Right lobe of liver (tissue), 6 donors: ENCODE measurements at regions not wholly inside any gene's neighbourhood (a gene's known extent, or its start where the extent isn't known, plus 50 kb on each side); places are given as distances from the start of the nearest gene placed in this dataset.

Source experiments
- ATAC-seq, 4 donors: fragments of 200-7000 bp; cut with Tn5 transposase; one replicate each; pipeline ENCODE4 v1.9.1; 2020; ENCODE audit warnings: mild to moderate bottlenecking in 4 of 4, moderate library complexity in 4 of 4
- DNase-seq, 3 donors: peaks; one replicate each; pipeline ENCODE4 v3.0.0-alpha.2; 2020
- H3K27ac ChIP-seq, 3 donors: fragments of 200-600 bp; one replicate each; pipeline ENCODE4 v1.8.0; 2022
- H3K27me3 ChIP-seq, 2 donors: fragments of 200-600 bp; one replicate each; pipeline ENCODE4 v1.8.0; 2022
- H3K36me3 ChIP-seq, 4 donors: fragments of 200-600 bp; sonication (generic) in 1 of 4; one replicate each; pipeline versions ENCODE4 v1.5.1 to v1.8.0; 2017 to 2022; ENCODE audit warnings: control low read depth in 1 of 4
- H3K4me1 ChIP-seq, 4 donors: fragments of 200-600 bp; sonication (generic) in 1 of 4; one replicate each; pipeline versions ENCODE4 v1.5.1 to v1.8.0; 2017 to 2022; ENCODE audit warnings: control low read depth in 1 of 4
- H3K4me3 ChIP-seq, 3 donors: fragments of 200-600 bp; one replicate each; pipeline ENCODE4 v1.8.0; 2022
- H3K9me3 ChIP-seq, 4 donors: fragments of 200-600 bp; sonication (generic) in 1 of 4; one replicate each; pipeline versions ENCODE4 v1.5.1 to v1.8.0; 2017 to 2022; ENCODE audit warnings: control low read depth in 1 of 4
- CTCF ChIP-seq, 4 donors: fragments of 200-600 bp in 3 of 4; fragments of 450-650 bp in 1 of 4; IDR thresholded peaks; one replicate each; pipeline versions ENCODE4 v1.5.1 to v1.8.0; 2016 to 2022; ENCODE audit warnings: antibody characterized with exemption in 4 of 4, mild to moderate bottlenecking in 2 of 4
- POLR2A ChIP-seq: fragments of 450-650 bp; IDR thresholded peaks from one replicate; pipeline ENCODE4 v1.6.1; 2017; ENCODE audit warnings: antibody characterized with exemption, mild to moderate bottlenecking
- WGBS: methylation state at CpG from one replicate; pipeline ENCODE4 v1.1.6; 2018; ENCODE audit warnings: low coverage, low lambda C conversion rate; ENCODE audit not compliant: insufficient coverage; ENCODE audit errors: missing lambda C conversion rate; 5-methylcytosine and 5-hydroxymethylcytosine counted together
- intact Hi-C, 2 donors: fragments of 100-400 bp; cut with DNase I; formaldehyde crosslinking; loops; one replicate each; pipeline versions ENCODE4 v1.11.2 to v1.14.1; 2022
- donor health status: DM: no; HTN: yes; CAD: no.
- donor health status: DM: no; HTN: no; CAD: no.
- donor health status: DM: no; HTN: no; CAD: no.
- donor health status: DM: no; HTN: yes; CAD: no.
- donor health status: DM: no; HTN: yes; CAD: no.

GRCh38 chr5:154624341-154624740 is 130.8 kb upstream of the LARP1 start:
- DNase-seq, result no peak
- no peak for ATAC-seq
- TF ChIP-seq CTCF (IDR thresholded peaks at IDR 0.05), result no peak
- TF ChIP-seq POLR2A, result no peak
- Histone ChIP-seq H3K9me3 (no peaks in the 10 kb centered on the region), H3K4me3 (no peak overlapping the region), H3K27me3 (no peaks in the 10 kb centered on the region), H3K27ac (no peak overlapping the region), H3K36me3 (no peaks in the 10 kb centered on the region), H3K4me1 (no peaks in the 10 kb centered on the region)
- intact Hi-C loops, result loop anchor here in 1 of 2 donors (10.0 kb wide), 1 partner anchor 150 kb away; the partner anchor contains the start of gene HAND1
- WGBS, result 86% methylated on average over 2 of the region's 3 CpGs

- DNase-seq (no peak), ATAC-seq (no peak)
- intact Hi-C loops, result loop anchor here in 1 of 2 donors (10.0 kb wide), 1 partner anchor 146 kb away; the partner anchor contains the start of gene HAND1
- H3K27me3 ChIP-seq, result no peaks in the 10 kb centered on the region
- 64% methylated on average over 1 of the region's 1 CpG for WGBS
- H3K4me1 ChIP-seq, result no peaks in the 10 kb centered on the region
- H3K4me3 ChIP-seq, result no peak overlapping the region
- no peaks in the 10 kb centered on the region for H3K36me3 ChIP-seq
- H3K9me3 ChIP-seq, result no peaks in the 10 kb centered on the region
- TF ChIP-seq CTCF (IDR thresholded peaks at IDR 0.05) (no peak), POLR2A (no peak)
- no peak overlapping the region for H3K27ac ChIP-seq
Measured at GRCh38 chr5:154620411-154620810, 134.8 kb upstream of the LARP1 start.

GRCh38 chr5:154618696-154619095 is 136.5 kb upstream of the LARP1 start:
- Histone ChIP-seq H3K27me3 (no peaks in the 10 kb centered on the region), H3K9me3 (no peaks in the 10 kb centered on the region), H3K36me3 (no peaks in the 10 kb centered on the region), H3K4me1 (no peaks in the 10 kb centered on the region), H3K27ac (no peak overlapping the region), H3K4me3 (no peak overlapping the region)
- DNase-seq (no peak), ATAC-seq (no peak)
- TF ChIP-seq CTCF (IDR thresholded peaks at IDR 0.05) (no peak), POLR2A (no peak)
- intact Hi-C loops, result no loop called here

- WGBS, result no CpG with 5 or more reads among the region's 2 CpGs
- Histone ChIP-seq H3K27me3 (peaks cover 0 to 10% of the 10 kb centered on the region in 2 donors), H3K27ac (no peak overlapping the region), H3K36me3 (no peaks in the 10 kb centered on the region), H3K9me3 (no peaks in the 10 kb centered on the region), H3K4me3 (no peak overlapping the region), H3K4me1 (peaks cover 0 to 12% (median 6%) of the 10 kb centered on the region in 4 donors)
- TF ChIP-seq POLR2A, result no peak
- no peak for TF ChIP-seq CTCF (IDR thresholded peaks at IDR 0.05)
- DNase-seq (no peak), ATAC-seq (no peak)
- intact Hi-C loops, result no loop called here
Measured at GRCh38 chr5:154614595-154614994, 136.6 kb upstream of the HAND1 start.

GRCh38 chr5:154614125-154614524 is 136.1 kb upstream of the HAND1 start:
- intact Hi-C loops, result no loop called here
- peaks cover 0 to 10% of the 10 kb centered on the region in 2 donors for H3K27me3 ChIP-seq
- DNase-seq, result no peak
- no peak for ATAC-seq
- H3K27ac ChIP-seq, result no peak overlapping the region
- no peaks in the 10 kb centered on the region for H3K9me3 ChIP-seq
- H3K4me1 ChIP-seq, result peaks cover 0 to 12% (median 6%) of the 10 kb centered on the region in 4 donors
- 48% methylated on average over 1 of the region's 1 CpG for WGBS
- H3K36me3 ChIP-seq, result no peaks in the 10 kb centered on the region
- TF ChIP-seq POLR2A, result no peak
- TF ChIP-seq CTCF (IDR thresholded peaks at IDR 0.05), result no peak
- no peak overlapping the region for H3K4me3 ChIP-seq
